GM20000 (cell line): ENCODE measurements at regions not wholly inside any gene's neighbourhood (a gene's known extent, or its start where the extent isn't known, plus 50 kb on each side); places are given as distances from the start of the nearest gene placed in this dataset.

Source experiments
- DNase-seq: peaks from one replicate; pipeline ENCODE4 v3.0.0; 2012; ENCODE audit warnings: low spot score
- CTCF ChIP-seq: IDR thresholded peaks from 2 replicates; pipeline ENCODE4 v1.5.1; 2012; ENCODE audit warnings: mild to moderate bottlenecking, control low read depth; ENCODE audit errors: extremely low read depth, missing control alignments

- DNase-seq, result no peak
- TF ChIP-seq CTCF, result no peak
Observed at GRCh38 chr7:33677556-33677955, 227.8 kb upstream of the BMPER start.

- DNase-seq, result no peak
- TF ChIP-seq CTCF, result no peak
Observed at GRCh38 chr7:33678569-33679335, 226.6 kb upstream of the BMPER start.

- TF ChIP-seq CTCF, result no peak
- DNase-seq, result no peak
Observed at GRCh38 chr7:33680682-33681081, 224.7 kb upstream of the BMPER start.

GRCh38 chr7:33685503-33685902 is 219.8 kb upstream of the BMPER start:
- no peak for TF ChIP-seq CTCF
- DNase-seq, result no peak

GRCh38 chr7:33685981-33686683 is 219.2 kb upstream of the BMPER start:
- TF ChIP-seq CTCF, result no peak
- no peak for DNase-seq

GRCh38 chr7:33687625-33688024 is 217.7 kb upstream of the BMPER start:
- no peak for TF ChIP-seq CTCF
- no peak for DNase-seq

GRCh38 chr7:33691180-33691579 is 214.2 kb upstream of the BMPER start:
- DNase-seq, result no peak
- no peak for TF ChIP-seq CTCF
